Peyer's patch (tissue), 4 donors: ENCODE measurements at regions not wholly inside any gene's neighbourhood (a gene's known extent, or its start where the extent isn't known, plus 50 kb on each side); places are given as distances from the start of the nearest gene placed in this dataset.

Experiments used
- DNase-seq, 3 donors: peaks; one replicate each; pipeline ENCODE4 v3.0.0-alpha.2; 2017 to 2019
- H3K27ac ChIP-seq, 4 donors: fragments of 200-600 bp; sonication (generic); one replicate each; pipeline ENCODE4 v1.5.1; 2016 to 2019
- H3K27me3 ChIP-seq, 2 donors: fragments of 200-600 bp; sonication (generic); one replicate each; pipeline ENCODE4 v1.5.1; 2019
- H3K36me3 ChIP-seq, 3 donors: fragments of 200-600 bp; sonication (generic); one replicate each; pipeline ENCODE4 v1.5.1; 2016 to 2019
- H3K4me1 ChIP-seq, 4 donors: fragments of 200-600 bp; sonication (generic); one replicate each; pipeline ENCODE4 v1.5.1; 2016 to 2019
- H3K4me3 ChIP-seq, 4 donors: fragments of 200-600 bp; sonication (generic); 1 replicate in 3 of 4; 2 replicates in 1 of 4; pipeline ENCODE4 v1.5.1; 2016 to 2019; ENCODE audit warnings: mild to moderate bottlenecking in 1 of 4
- H3K9me3 ChIP-seq, 4 donors: fragments of 200-600 bp; sonication (generic); one replicate each; pipeline ENCODE4 v1.5.1; 2016 to 2019; ENCODE audit warnings: mild to moderate bottlenecking in 1 of 4
- CTCF ChIP-seq, 6 experiments: fragments of 450-650 bp in 4 of 6; fragments of 200-600 bp in 2 of 6; sonication (generic) in 1 of 6; IDR thresholded peaks; one replicate each; pipeline ENCODE4 v1.5.1; 2017 to 2019; ENCODE audit warnings: antibody characterized with exemption in 6 of 6, mild to moderate bottlenecking in 3 of 6, moderate library complexity in 1 of 6
- POLR2A ChIP-seq, 2 donors: fragments of 450-650 bp; IDR thresholded peaks; one replicate each; pipeline ENCODE4 v1.5.1; 2017; ENCODE audit warnings: antibody characterized with exemption in 2 of 2, mild to moderate bottlenecking in 2 of 2, moderate library complexity in 2 of 2

- Histone ChIP-seq H3K27ac (no peak overlapping the region), H3K4me3 (no peak overlapping the region), H3K36me3 (no peaks in the 10 kb centered on the region), H3K27me3 (no peaks in the 10 kb centered on the region), H3K4me1 (peaks cover 0 to 18% (median 0%) of the 10 kb centered on the region in 4 donors), H3K9me3 (no peaks in the 10 kb centered on the region)
- DNase-seq: no peak
- TF ChIP-seq CTCF (IDR thresholded peaks at IDR 0.05) (no peak), POLR2A (IDR thresholded peaks at IDR 0.05) (no peak)
These were observed 332.8 kb downstream of the DHX15 start for GRCh38 chr4:24251589-24251988.

- TF ChIP-seq POLR2A (IDR thresholded peaks at IDR 0.05) (no peak), CTCF (IDR thresholded peaks at IDR 0.05) (peak in 1 of 6 experiments; percentile 7)
- no peak for DNase-seq
- Histone ChIP-seq H3K4me3 (no peak overlapping the region), H3K27me3 (no peaks in the 10 kb centered on the region), H3K4me1 (peaks cover 0 to 18% (median 0%) of the 10 kb centered on the region in 4 donors), H3K27ac (no peak overlapping the region), H3K9me3 (no peaks in the 10 kb centered on the region), H3K36me3 (no peaks in the 10 kb centered on the region)
These were observed 334.4 kb downstream of the DHX15 start for GRCh38 chr4:24249972-24250371.

- no peaks in the 10 kb centered on the region for H3K27me3 ChIP-seq
- no peak for DNase-seq
- no peak for TF ChIP-seq POLR2A (IDR thresholded peaks at IDR 0.05)
- TF ChIP-seq CTCF (IDR thresholded peaks at IDR 0.05): peak in 3 of 6 experiments; percentile 33 to 38 (median 36)
- no peaks in the 10 kb centered on the region for H3K9me3 ChIP-seq
- no peak overlapping the region for H3K27ac ChIP-seq
- H3K4me3 ChIP-seq: no peak overlapping the region
- peaks cover 0 to 18% (median 0%) of the 10 kb centered on the region in 4 donors for H3K4me1 ChIP-seq
- no peaks in the 10 kb centered on the region for H3K36me3 ChIP-seq
These were observed 335.4 kb downstream of the DHX15 start for GRCh38 chr4:24248674-24249630.

GRCh38 chr4:24245491-24245820, 338.9 kb downstream of the DHX15 start:
- DNase-seq: no peak
- Histone ChIP-seq H3K4me3 (no peak overlapping the region), H3K27ac (no peak overlapping the region), H3K36me3 (no peaks in the 10 kb centered on the region), H3K9me3 (no peaks in the 10 kb centered on the region), H3K4me1 (peaks cover 0 to 18% (median 0%) of the 10 kb centered on the region in 4 donors), H3K27me3 (no peaks in the 10 kb centered on the region)
- TF ChIP-seq CTCF (IDR thresholded peaks at IDR 0.05) (no peak), POLR2A (IDR thresholded peaks at IDR 0.05) (no peak)

- TF ChIP-seq CTCF (IDR thresholded peaks at IDR 0.05) (no peak), POLR2A (IDR thresholded peaks at IDR 0.05) (no peak)
- H3K27ac ChIP-seq: no peak overlapping the region
- H3K4me3 ChIP-seq: no peak overlapping the region
- H3K4me1 ChIP-seq: peaks cover 0 to 14% (median 0%) of the 10 kb centered on the region in 4 donors
- no peaks in the 10 kb centered on the region for H3K27me3 ChIP-seq
- H3K9me3 ChIP-seq: no peaks in the 10 kb centered on the region
- no peaks in the 10 kb centered on the region for H3K36me3 ChIP-seq
- DNase-seq: no peak
These were observed 339.5 kb downstream of the DHX15 start for GRCh38 chr4:24244663-24245490.
